Fibroblast of skin of left quadriceps (primary cell): ENCODE measurements at regions not wholly inside any gene's neighbourhood (a gene's known extent, or its start where the extent isn't known, plus 50 kb on each side); places are given as distances from the start of the nearest gene placed in this dataset.
"Not testable (repeated sequence)": the region's sequence is repeated elsewhere in the genome, so short reads cannot be mapped to it uniquely, and the experiment has no call there.

Experiments used
- DNase-seq, 2 experiments: peaks; one replicate each; pipeline ENCODE4 v3.0.0-alpha.2; 2013; ENCODE audit warnings: low read depth in 2 of 2

- DNase-seq: no peak
These were observed 303.5 kb upstream of the GATB start for GRCh38 chr4:152064282-152064681.

DNA sequence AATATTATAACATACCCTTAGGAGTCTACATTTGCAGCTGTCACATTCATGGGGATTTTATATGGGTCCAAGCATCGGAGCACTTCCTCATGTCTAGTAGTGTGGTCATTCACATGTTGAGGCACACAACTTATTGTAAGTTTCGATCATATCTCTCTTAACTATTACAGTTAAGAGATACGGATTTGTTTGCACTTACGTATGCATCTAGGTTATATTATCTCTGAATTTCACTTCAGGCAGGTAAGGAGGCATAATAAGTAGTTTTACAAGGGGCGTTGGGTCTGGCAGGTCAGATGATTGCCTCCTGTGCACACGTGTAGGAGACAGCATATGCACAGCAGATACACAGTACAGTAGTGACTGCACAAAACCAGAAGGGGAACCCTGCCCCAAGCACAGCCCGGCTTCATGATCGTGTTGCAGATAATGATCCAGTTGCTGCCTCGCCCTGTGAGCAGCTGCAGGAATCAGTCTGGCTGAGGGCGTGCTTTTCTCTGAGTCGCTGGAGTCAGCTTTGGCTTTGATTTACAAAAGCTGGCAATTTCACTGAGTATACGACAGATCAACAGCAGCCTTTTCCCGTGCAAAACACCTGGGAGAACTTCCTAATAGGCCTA is 302.9 kb upstream of the GATB start:
- DNase-seq: no peak

- DNase-seq: no peak
These were observed 302.3 kb upstream of the GATB start for GRCh38 chr4:152062936-152063620.

DNA sequence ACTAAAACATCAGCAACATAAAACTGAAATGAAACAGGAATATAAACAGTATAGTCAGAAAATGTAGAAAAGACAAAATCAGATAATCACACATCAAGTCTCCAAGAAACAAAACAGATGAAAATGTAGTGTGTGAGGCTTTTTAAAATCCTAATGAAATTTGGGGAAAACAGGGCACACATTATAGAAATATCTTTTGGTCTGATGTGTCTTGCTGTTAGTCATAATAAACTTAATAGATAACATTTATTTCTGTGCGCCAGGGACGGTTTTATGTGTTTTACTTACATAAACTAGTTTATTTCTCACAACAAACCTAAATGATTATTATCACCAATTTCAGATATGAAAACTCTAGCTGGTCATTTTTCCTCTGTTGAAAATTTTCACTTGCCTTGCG is 293.9 kb upstream of the GATB start:
- DNase-seq: no peak

GRCh38 chr4:152052451-152053057 is 291.7 kb upstream of the GATB start:
- no peak for DNase-seq

DNA sequence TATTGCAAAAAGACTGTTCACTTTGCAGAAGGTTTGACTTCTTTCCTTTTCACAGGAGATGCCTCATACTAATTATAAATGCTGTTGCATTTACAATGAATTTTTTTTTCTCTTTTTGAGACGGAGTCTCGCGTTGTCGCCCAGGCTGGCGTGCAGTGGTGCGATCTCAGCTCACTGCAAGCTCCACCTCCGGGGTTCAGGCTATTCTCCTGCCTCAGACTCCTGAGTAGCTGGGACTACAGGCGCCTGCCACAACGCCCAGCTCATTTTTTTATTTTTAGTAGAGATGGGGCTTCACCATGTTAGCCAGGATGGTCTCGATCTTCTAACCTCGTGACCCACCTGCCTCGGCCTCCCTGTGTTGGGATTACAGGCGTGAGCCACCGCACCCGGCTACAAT is 290.5 kb upstream of the GATB start:
- not testable (repeated sequence) for DNase-seq

DNA sequence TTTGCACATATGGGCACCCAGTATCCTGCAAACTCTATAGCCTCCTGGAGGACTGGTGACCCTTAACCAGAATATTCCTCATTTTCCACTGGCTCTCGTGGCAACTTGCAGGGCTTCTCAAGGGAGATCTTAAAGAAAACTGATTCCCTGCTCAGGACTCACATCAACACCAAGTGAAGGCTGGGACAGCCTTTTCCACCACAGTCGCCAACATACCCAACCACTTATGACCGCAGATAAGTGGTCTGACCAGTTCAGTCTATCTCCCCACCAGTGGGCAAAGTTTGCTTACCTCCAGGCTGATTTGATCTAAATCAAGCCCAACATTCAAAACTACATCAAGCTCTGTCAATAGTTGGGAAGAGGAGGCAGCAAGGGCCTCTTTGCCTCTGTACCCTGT is 289.3 kb upstream of the GATB start:
- DNase-seq: no peak

- DNase-seq: no peak
These were observed 286.6 kb upstream of the GATB start for GRCh38 chr4:152047451-152047850.

DNA sequence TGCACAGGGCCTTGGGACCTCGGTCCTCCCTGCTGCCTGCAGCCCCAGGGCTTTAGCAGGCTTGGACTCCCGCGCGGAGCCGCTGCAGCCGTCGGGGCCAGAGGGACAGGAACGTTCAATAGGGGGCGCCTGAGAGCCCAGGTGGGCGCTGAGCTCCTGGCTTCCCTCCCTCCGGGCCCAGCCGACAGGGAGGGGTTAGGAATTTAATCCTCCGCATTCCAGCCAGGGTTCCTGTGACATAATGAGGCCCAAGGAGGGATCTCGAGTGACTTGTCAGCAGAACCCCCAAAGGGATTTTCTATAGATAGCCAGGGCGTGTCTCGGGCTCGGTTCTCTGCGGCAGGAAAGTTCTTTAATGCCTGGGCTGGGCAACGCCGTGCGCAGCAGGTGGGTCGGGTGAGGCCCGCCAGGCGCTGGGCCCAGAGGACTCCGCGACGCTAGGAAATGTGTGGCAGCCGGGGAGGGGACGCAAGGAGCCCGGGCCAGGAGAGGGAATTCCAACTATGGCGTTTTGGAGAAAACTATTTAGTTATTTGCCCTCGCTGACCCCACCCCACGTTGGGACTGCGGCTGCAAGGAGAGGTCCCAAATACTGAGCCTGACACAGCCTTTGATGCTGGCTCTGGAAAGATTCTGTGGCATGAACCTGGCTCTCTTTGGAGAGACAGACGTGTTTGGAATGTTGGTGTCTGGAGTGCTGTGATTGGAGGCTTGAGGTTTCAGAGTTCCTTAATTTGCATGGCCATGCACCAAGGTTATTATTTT is 285.2 kb upstream of the GATB start:
- DNase-seq: no peak

DNA sequence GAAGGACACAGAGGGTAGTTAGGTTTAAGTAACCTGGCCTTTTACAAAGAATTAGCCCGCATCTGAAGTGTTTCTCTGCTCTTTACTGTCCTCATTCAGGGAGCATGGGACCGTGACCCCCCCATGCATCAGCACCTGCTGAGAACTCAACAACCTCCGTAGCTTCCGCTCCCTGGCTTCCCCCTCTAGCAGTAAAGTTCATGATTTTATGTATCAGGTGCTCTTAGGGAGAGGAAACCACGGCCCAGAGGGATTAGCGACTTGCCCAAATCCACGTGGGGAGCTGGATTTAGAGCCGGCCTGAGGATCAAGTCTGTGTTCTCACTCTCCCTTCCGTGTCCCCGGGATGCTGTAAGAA is 284.6 kb upstream of the GATB start:
- no peak for DNase-seq

DNA sequence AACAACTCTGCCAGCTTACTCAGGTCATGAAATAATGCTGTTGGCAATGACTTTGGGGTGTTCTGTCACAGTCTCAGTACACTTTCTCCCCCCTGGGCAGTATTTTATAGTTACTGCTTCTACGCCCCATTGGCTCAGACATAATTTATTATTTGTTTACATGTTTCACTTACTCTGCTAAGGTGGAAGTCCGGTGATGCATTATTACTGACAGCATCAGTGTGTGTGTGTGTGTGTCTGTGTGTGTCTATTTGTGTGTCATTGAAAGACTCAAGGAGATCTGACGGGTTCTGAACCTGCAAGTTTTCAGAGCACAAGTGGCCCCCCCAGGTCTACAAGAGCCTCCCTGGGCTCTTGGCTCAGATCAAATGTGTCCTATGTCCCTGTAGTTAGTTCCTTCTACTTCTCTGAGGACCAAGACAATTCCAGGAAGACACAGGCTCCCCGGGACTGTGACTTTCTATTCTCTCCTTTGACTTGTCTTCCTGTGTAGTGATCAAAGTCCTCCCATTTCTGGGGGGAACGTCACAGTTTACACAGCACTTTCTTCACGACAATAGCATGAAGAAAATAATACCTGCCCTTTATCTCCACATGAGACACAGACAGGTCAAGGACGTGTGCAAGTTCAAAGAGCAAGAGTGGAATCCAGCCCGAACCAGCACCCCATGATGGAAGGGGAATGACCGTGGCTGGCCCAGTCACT is 283.7 kb upstream of the GATB start:
- no peak for DNase-seq

GRCh38 chr4:152041295-152041694 is 280.5 kb upstream of the GATB start:
- DNase-seq: no peak

DNA sequence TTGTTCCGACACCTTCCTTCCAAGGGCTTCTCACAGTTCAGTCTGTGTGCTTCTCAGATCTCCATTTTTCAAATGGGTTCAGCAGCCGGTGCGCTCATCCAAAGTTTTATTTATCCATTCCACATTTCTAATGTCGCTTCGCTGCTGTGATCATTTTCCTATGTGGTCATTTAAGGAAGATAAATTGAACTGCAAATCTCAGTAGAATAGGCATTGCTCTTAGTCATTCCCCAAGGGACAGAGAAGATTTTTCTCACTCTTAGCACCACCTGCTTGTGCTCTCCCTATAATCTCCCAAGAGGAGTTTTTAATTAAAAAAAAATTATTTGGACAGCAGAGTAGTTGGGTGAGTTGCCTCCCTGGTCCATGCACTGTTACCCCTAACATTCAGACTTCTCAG is 278.9 kb upstream of the GATB start:
- DNase-seq: no peak

DNA sequence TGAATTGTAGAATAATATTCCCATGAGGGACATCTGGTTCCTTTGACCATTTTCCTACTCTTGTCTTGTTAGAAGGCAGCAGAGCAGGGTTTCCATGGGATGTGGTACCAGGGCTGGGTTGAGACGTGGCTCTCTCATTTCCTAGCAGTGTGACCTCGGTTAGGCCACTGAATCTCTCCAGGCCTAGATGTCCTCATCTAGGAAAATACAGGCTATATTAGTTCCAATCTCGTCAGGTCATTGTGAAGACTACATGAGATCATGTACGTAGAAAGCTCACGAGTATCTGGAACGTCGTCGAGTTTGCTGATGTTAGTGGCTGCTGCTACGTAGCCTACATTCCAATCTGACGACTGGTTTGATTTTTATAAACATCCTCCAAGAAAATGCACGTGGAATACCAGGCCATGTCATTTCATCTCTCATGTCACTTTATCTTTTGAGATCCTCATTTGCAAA is 278.2 kb upstream of the GATB start:
- no peak for DNase-seq

- DNase-seq: no peak
These were observed 277.4 kb upstream of the GATB start for GRCh38 chr4:152038238-152038637.

DNA sequence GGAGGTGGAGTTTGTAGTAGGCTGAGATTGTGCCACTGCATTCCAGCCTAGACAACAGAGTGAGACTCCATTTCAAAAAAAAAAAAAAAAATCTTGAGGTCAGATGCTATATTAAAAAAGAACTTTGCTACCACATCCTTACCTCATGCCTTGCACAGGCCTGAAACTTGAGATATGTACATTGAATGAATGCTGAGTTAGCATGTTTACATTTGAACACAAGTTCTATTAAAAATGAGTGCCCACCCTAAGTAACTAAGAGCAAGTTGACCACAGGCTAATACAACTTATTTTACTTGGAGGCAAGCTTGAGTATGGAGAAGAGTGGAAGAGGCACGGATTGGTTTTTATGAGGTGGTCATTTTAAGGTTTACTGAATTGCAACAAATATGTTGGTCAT is 276.6 kb upstream of the GATB start:
- no peak for DNase-seq

DNA sequence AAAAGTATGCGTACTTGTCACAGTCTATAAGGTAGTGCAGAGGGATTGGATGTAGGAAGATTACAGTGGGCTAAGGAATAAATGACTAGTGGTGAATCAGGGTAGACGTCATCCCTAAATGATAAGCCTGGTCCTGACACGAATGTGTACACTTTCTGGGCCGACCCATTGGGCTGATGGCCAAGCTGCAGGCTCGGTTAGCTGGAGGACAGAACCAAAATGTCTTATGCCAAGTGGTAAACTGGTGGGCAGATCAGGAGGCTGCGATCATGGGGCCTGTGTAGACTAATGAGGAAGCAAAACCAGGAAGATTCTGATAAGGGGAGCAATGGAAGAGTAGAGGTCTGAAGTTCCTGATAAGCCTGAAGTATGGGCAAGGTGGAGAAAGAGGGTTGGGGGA is 272.8 kb upstream of the GATB start:
- no peak for DNase-seq

DNA sequence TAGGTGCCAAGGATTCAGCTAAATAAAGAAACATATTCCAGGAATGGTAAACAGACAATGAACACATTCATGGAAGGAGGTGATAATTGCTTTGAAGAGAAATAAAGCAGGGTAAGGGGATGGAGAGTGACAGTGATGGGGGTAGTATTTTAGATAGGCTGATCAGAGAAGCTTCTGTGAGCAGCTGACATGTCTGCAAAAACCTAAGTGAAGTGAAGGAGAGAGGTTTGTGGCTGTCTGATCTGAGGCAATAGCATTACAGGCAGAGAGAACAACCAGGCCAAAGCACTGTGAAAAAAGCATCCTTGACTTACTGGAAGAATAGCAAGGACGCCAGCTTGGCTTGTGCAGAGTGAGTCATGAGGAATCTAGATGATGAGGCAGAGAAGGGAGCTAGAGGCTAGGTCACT is 271.9 kb upstream of the GATB start:
- peak; percentile 5 to 23 for DNase-seq

GRCh38 chr4:152029631-152030030 is 268.8 kb upstream of the GATB start:
- DNase-seq: no peak

DNA sequence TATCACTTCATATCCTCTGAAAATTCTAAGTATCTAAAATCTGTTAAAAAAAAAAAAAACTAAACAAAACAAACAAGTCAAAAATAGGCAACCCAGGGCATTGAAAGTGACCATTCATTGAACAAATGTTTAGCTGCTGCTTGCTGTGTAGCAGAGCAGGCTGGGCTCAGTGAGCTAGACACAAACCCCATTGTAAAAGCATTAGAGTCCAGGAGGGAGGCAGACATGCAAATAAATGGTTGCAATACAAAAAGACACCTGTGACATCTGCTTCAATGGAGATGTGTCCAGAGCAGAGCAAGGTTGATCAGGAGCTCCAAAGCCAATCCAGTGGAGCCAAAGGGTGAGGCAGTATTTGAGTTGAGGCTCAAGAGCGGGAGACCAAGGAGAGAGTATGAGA is 267.3 kb upstream of the GATB start:
- no peak for DNase-seq

- no peak for DNase-seq
These were observed 264.1 kb upstream of the GATB start for GRCh38 chr4:152024881-152025280.

DNA sequence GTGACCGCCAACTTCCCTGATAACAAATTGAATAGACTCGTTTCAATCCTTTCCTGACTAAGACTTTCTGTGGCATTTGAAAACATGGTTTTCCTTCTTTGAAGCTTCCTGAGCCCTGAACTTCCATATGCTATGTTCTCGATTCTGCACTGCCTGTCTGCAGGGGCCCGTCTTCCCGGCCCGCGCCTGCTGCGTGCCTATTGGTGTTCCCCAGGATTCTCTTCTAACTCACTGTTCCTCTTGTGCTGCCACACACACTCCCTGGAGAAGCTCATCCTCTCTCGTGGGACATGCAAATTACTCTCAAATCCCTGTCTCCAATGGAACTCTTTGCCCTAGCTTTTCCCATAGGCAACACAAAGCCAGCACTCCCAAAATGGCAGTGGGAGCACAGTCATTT is 262.9 kb upstream of the GATB start:
- DNase-seq: no peak
